Left ventricle myocardium inferior (tissue), 1 donor: ENCODE measurements at regions not wholly inside any gene's neighbourhood (a gene's known extent, or its start where the extent isn't known, plus 50 kb on each side); places are given as distances from the start of the nearest gene placed in this dataset.

Experiments used
- DNase-seq: peaks from one replicate; pipeline ENCODE4 v3.0.0-alpha.2; 2020
- H3K27ac ChIP-seq: fragments of 200-600 bp; replicated peaks from 2 replicates; pipeline ENCODE4 v1.8.0; 2021
- H3K27me3 ChIP-seq: fragments of 200-600 bp; 2 replicates; pipeline ENCODE4 v1.8.0; 2021; ENCODE audit warnings: low read depth
- H3K36me3 ChIP-seq: fragments of 200-600 bp; 2 replicates; pipeline ENCODE4 v1.8.0; 2021
- H3K4me1 ChIP-seq: fragments of 200-600 bp; 2 replicates; pipeline ENCODE4 v1.8.0; 2021
- H3K4me3 ChIP-seq: fragments of 200-600 bp; 2 replicates; pipeline ENCODE4 v1.8.0; 2021; ENCODE audit warnings: mild to moderate bottlenecking, moderate library complexity
- H3K9me3 ChIP-seq: fragments of 200-600 bp; replicated peaks from 2 replicates; pipeline ENCODE4 v1.8.0; 2021
- intact Hi-C: fragments of 100-400 bp; cut with micrococcal nuclease; formaldehyde crosslinking; loops from one replicate; pipeline ENCODE4 v1.11.0; 2022
- TF ChIP-seq, protein P1 (sequence below): fragments of 200-600 bp; IDR thresholded peaks from 2 replicates; pipeline ENCODE4 v1.8.0; 2021; ENCODE audit warnings: antibody characterized with exemption, mild to moderate bottlenecking, borderline replicate concordance
- donor health status: DM: no; HTN: yes; CAD: no; lungs with severe emphysema.

DNA sequence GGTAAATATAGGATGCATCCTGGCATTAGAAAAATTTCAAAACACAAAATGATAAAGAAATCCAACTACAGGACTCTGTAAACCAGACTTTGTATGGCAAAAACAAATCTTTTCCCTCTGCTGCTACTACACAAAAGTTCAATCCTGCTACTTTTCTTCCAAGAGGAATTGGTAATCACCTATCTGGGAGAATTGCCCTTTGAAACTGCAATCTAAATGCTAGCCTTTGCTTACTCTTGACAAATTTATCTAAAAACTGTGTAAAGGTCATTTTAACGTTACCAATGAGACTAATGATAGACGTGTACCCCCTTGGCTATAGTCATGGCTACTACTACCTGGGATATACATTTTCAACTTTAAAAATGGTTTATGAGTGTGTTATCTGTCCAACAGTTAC is 837.9 kb upstream of the CXADR start:
- Histone ChIP-seq H3K27me3 (no peaks in the 10 kb centered on the region), H3K4me3 (no peak overlapping the region), H3K27ac (no peak overlapping the region), H3K4me1 (no peaks in the 10 kb centered on the region), H3K9me3 (no peaks in the 10 kb centered on the region), H3K36me3 (no peaks in the 10 kb centered on the region)
- intact Hi-C loops, result no loop called here
- no peak for DNase-seq
- TF ChIP-seq, protein P1, sequence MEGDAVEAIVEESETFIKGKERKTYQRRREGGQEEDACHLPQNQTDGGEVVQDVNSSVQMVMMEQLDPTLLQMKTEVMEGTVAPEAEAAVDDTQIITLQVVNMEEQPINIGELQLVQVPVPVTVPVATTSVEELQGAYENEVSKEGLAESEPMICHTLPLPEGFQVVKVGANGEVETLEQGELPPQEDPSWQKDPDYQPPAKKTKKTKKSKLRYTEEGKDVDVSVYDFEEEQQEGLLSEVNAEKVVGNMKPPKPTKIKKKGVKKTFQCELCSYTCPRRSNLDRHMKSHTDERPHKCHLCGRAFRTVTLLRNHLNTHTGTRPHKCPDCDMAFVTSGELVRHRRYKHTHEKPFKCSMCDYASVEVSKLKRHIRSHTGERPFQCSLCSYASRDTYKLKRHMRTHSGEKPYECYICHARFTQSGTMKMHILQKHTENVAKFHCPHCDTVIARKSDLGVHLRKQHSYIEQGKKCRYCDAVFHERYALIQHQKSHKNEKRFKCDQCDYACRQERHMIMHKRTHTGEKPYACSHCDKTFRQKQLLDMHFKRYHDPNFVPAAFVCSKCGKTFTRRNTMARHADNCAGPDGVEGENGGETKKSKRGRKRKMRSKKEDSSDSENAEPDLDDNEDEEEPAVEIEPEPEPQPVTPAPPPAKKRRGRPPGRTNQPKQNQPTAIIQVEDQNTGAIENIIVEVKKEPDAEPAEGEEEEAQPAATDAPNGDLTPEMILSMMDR, result no peak

DNA sequence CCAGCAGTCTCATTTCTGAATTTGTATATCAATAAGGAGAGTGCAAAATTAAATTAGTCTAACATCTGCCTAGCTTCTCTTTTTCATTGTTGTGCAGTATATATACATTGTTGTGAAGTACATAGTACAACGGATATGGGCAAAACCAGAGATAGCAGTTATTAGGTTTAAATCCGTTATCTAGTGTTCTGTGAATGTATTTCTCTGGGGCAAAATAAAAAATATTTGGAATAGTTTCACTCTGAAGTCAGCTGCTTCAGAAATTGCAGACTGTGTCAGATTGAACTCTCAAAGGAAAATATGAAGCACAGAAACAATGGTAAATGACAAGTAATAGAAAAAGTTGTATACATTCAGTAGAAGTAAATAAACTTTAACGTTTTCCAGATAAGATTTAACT is 836.5 kb upstream of the CXADR start:
- H3K36me3 ChIP-seq, result no peaks in the 10 kb centered on the region
- H3K27me3 ChIP-seq, result no peaks in the 10 kb centered on the region
- TF ChIP-seq, protein P1, result no peak
- H3K9me3 ChIP-seq, result no peaks in the 10 kb centered on the region
- H3K27ac ChIP-seq, result no peak overlapping the region
- H3K4me3 ChIP-seq, result no peak overlapping the region
- intact Hi-C loops, result no loop called here
- no peak for DNase-seq
- no peaks in the 10 kb centered on the region for H3K4me1 ChIP-seq

DNA sequence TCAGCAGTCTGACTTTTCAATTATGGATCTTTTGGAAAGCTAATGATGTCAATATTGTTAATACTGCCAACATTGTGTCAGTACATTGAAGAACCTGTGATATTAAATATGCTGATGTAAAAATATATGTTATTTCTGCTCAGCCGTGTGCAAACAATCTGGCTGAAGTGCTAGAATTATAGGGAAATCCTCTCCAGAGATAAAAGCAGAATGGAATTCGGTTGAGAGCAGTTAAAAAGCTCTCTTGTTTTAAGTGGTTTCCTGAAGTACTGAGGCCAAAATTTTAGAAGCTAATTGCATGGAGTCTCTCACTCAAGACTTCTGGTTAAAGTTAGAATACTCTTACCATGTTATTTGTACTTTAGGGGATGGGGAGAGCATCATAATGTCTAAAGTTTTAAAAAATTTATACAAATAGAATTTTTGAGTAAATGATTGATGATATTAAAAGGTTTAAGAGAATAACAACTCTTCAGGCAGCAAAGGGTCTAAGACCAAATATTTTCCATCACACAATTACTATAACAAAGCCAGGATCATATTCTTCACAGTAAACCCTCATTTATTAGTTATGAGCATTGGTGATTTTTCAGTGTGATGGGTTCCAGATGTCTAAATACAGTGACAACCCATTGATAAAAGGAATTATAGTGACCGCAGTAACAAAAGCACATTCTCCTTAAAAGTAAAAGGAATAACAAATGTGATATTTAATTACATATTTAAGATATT is 834.2 kb upstream of the CXADR start:
- TF ChIP-seq, protein P1, result no peak
- Histone ChIP-seq H3K4me3 (no peak overlapping the region), H3K27ac (no peak overlapping the region), H3K27me3 (no peaks in the 10 kb centered on the region), H3K36me3 (no peaks in the 10 kb centered on the region), H3K9me3 (no peaks in the 10 kb centered on the region), H3K4me1 (no peaks in the 10 kb centered on the region)
- no peak for DNase-seq
- intact Hi-C loops, result no loop called here

DNA sequence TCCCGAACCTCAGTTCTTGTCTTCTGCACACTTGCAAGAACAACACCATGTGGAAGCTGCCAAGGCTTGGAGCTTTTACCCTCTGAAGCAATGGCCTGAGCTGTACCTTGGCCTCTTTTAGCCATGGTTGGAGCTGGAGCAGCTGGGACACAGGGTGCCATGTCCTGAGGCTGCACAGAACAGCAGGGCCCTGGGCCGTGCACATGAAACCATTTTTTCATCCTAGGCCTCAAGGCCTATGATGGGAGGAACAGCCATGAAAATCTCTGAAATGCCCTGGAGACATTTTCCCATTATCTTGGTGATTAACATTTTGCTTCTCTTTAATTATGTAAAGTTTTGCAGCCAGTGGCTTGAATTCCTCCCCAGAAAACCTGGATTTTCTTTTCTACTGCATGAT is 817.8 kb upstream of the CXADR start:
- H3K27ac ChIP-seq, result no peak overlapping the region
- no peak overlapping the region for H3K4me3 ChIP-seq
- H3K9me3 ChIP-seq, result peaks cover 21% of the 10 kb centered on the region
- H3K4me1 ChIP-seq, result no peaks in the 10 kb centered on the region
- intact Hi-C loops, result no loop called here
- H3K27me3 ChIP-seq, result no peaks in the 10 kb centered on the region
- TF ChIP-seq, protein P1, result no peak
- no peaks in the 10 kb centered on the region for H3K36me3 ChIP-seq
- DNase-seq, result no peak

DNA sequence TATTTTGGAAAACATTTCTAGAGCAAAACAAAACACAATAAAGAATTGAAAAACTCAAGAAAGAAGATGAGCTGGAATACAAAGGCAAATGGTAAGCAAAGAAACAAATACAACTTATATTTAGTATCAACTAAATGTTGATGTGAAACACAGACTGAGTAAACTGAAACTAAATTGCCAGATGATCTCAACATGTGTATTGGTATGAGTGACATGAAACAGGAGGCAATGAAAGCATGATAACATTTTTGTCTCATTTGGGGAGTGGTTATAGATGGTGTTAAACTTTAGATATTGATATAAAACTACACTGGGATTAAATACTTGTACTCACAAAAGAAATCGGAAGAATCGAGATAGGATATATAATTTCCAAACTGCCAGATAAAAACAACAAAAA is 805.6 kb upstream of the CXADR start:
- TF ChIP-seq, protein P1, result no peak
- intact Hi-C loops, result no loop called here
- Histone ChIP-seq H3K36me3 (no peaks in the 10 kb centered on the region), H3K4me3 (no peak overlapping the region), H3K4me1 (no peaks in the 10 kb centered on the region), H3K27me3 (no peaks in the 10 kb centered on the region), H3K9me3 (no peaks in the 10 kb centered on the region), H3K27ac (peak overlapping the region; percentile 47)
- no peak for DNase-seq
